Activated T-helper 1 cell treated with Interleukin-2 at 50 U/mL for 16 hours (primary cell): ENCODE measurements at regions not wholly inside any gene's neighbourhood (a gene's known extent, or its start where the extent isn't known, plus 50 kb on each side); places are given as distances from the start of the nearest gene placed in this dataset.
"Not testable (repeated sequence)": the region's sequence is repeated elsewhere in the genome, so short reads cannot be mapped to it uniquely, and the experiment has no call there.

Experiments used
- DNase-seq: peaks from one replicate; pipeline ENCODE4 v3.0.0-alpha.2; 2020; ENCODE audit warnings: low read depth

- no peak for DNase-seq
Observed at GRCh38 chr7:67301667-67302066, 305.0 kb downstream of the TYW1 start.

- DNase-seq, result peak; percentile 90
Observed at GRCh38 chr7:67302113-67303039, 305.7 kb downstream of the TYW1 start.

GRCh38 chr7:67304846-67305245 is 308.2 kb downstream of the TYW1 start:
- not testable (repeated sequence) for DNase-seq

GRCh38 chr7:67306331-67306730 is 309.7 kb downstream of the TYW1 start:
- DNase-seq, result no peak

- no peak for DNase-seq
Observed at GRCh38 chr7:67309764-67310549, 313.3 kb downstream of the TYW1 start.

- DNase-seq, result no peak
Observed at GRCh38 chr7:67311901-67312300, 315.3 kb downstream of the TYW1 start.

- DNase-seq, result no peak
Observed at GRCh38 chr7:67313213-67313612, 316.6 kb downstream of the TYW1 start.

- not testable (repeated sequence) for DNase-seq
Observed at GRCh38 chr7:67316902-67317301, 320.3 kb downstream of the TYW1 start.

GRCh38 chr7:67328257-67328656 is 331.6 kb downstream of the TYW1 start:
- not testable (repeated sequence) for DNase-seq

GRCh38 chr7:67335165-67335564 is 338.5 kb downstream of the TYW1 start:
- not testable (repeated sequence) for DNase-seq

GRCh38 chr7:67335663-67336062 is 339.0 kb downstream of the TYW1 start:
- DNase-seq, result not testable (repeated sequence)

- not testable (repeated sequence) for DNase-seq
Observed at GRCh38 chr7:67338545-67338944, 341.9 kb downstream of the TYW1 start.

- DNase-seq, result no peak
Observed at GRCh38 chr7:67341153-67341768, 344.6 kb downstream of the TYW1 start.

- no peak for DNase-seq
Observed at GRCh38 chr7:67343114-67343513, 346.5 kb downstream of the TYW1 start.

- no peak for DNase-seq
Observed at GRCh38 chr7:67343572-67343971, 346.9 kb downstream of the TYW1 start.

- DNase-seq, result no peak
Observed at GRCh38 chr7:67344481-67345193, 348.0 kb downstream of the TYW1 start.

GRCh38 chr7:67346126-67346525 is 349.5 kb downstream of the TYW1 start:
- DNase-seq, result no peak

- no peak for DNase-seq
Observed at GRCh38 chr7:67346876-67347275, 350.2 kb downstream of the TYW1 start.

GRCh38 chr7:67348171-67348570 is 351.5 kb downstream of the TYW1 start:
- no peak for DNase-seq

GRCh38 chr7:67357653-67358052 is 361.0 kb downstream of the TYW1 start:
- DNase-seq, result not testable (repeated sequence)

- DNase-seq, result not testable (repeated sequence)
Observed at GRCh38 chr7:67358316-67358715, 361.7 kb downstream of the TYW1 start.

- DNase-seq, result not testable (repeated sequence)
Observed at GRCh38 chr7:67358738-67359137, 362.1 kb downstream of the TYW1 start.
